Suprapubic skin (tissue), 4 donors: ENCODE measurements at regions not wholly inside any gene's neighbourhood (a gene's known extent, or its start where the extent isn't known, plus 50 kb on each side); places are given as distances from the start of the nearest gene placed in this dataset.

Source experiments
- CTCF ChIP-seq, 2 donors: fragments of 200-600 bp in 1 of 2; fragments of 450-650 bp in 1 of 2; sonication (generic) in 1 of 2; IDR thresholded peaks; one replicate each; pipeline ENCODE4 v1.5.1; 2016 to 2019; ENCODE audit warnings: antibody characterized with exemption in 2 of 2, mild to moderate bottlenecking in 1 of 2, moderate library complexity in 1 of 2
- EP300 ChIP-seq: sonication (generic); formaldehyde crosslinking; IDR thresholded peaks from one replicate; pipeline ENCODE4 v1.6.1; 2017; ENCODE audit warnings: antibody characterized with exemption
- POLR2A ChIP-seq, 2 donors: fragments of 450-650 bp; IDR thresholded peaks; one replicate each; pipeline ENCODE4 v1.6.1; 2017; ENCODE audit warnings: antibody characterized with exemption in 2 of 2, mild to moderate bottlenecking in 2 of 2, moderate library complexity in 2 of 2
- POLR2AphosphoS5 ChIP-seq, 3 donors: sonication (generic); formaldehyde crosslinking; IDR thresholded peaks; one replicate each; pipeline ENCODE4 v1.6.1; 2017; ENCODE audit warnings: antibody characterized with exemption in 3 of 3

DNA sequence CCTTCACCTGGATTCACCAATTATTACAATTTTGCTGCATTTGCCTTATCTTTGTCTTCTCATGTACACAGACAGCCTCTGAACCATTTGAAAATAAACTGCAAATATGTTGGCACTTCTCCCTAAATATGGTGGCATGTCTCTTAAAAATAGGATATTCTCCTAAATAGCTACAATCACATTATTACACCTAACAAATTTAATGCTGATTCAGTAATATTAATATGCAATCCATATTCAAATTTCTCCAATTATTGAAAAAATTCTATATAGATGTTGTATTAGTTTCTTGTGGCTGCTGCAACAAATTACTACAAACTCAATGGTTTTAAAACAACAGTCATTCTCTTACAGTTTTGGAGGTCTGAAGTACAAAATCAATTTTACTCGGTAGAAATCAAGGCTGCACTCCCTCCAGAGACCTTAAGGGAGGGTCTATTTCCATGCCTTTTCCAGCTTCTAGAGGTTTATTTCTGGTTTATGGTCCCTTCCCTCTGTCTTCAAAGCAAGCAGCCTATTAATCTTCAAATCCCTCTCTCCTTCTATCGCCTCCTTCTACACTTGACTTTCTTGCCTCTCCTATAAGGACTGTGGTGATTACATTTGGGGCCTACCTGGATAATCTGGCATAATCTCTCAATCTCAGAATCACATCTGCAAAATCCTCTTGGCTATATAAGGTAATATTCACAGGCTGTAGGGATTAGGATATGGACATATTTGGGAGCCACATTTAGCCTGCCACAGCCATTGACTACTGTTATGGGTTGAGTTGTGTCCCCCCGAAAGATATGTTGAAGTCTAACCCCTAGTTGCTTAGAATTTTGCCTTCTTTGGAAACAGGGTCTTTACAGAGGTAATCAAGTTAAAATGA is 52.5 kb upstream of the BOLA1 start:
- no peak for TF ChIP-seq CTCF (IDR thresholded peaks at IDR 0.05)
- TF ChIP-seq POLR2A (IDR thresholded peaks at IDR 0.05), result no peak
- TF ChIP-seq POLR2AphosphoS5 (IDR thresholded peaks at IDR 0.05), result no peak
- TF ChIP-seq EP300, result no peak
